Pancreas (tissue), 10 donors: ENCODE measurements at regions not wholly inside any gene's neighbourhood (a gene's known extent, or its start where the extent isn't known, plus 50 kb on each side); places are given as distances from the start of the nearest gene placed in this dataset.

Experiments used
- ATAC-seq, 4 donors: fragments of 200-7000 bp; cut with Tn5 transposase; one replicate each; pipeline versions ENCODE4 v1.8.0 to v1.9.1; 2020; ENCODE audit warnings: mild to moderate bottlenecking in 4 of 4, moderate library complexity in 4 of 4
- DNase-seq, 6 donors: peaks; one replicate each; pipeline ENCODE4 v3.0.0-alpha.2; 2020
- FAIRE-seq: peaks from 2 replicates; lab custom pipeline; 2012; peaks lifted over from hg19 to GRCh38; lab: Jason Lieb, UNC
- H3K27ac ChIP-seq, 4 donors: fragments of 200-600 bp; sonication (generic); 1 replicate in 3 of 4; 2 replicates in 1 of 4; pipeline versions ENCODE4 v1.5.0 to v1.8.0; 2020
- H3K27me3 ChIP-seq, 4 donors: fragments of 200-600 bp; one replicate each; pipeline ENCODE4 v1.8.0; 2021
- H3K36me3 ChIP-seq, 3 donors: fragments of 200-600 bp; sonication (generic) in 1 of 3; one replicate each; pipeline versions ENCODE4 v1.5.0 to v1.8.0; 2020 to 2021
- H3K4me1 ChIP-seq, 3 donors: fragments of 200-600 bp; one replicate each; pipeline ENCODE4 v1.8.0; 2021
- H3K4me3 ChIP-seq, 4 donors: fragments of 200-600 bp; sonication (generic) in 2 of 4; one replicate each; pipeline versions ENCODE4 v1.5.0 to v1.8.0; 2020 to 2021
- H3K9me3 ChIP-seq, 4 donors: fragments of 200-600 bp; one replicate each; pipeline ENCODE4 v1.8.0; 2021
- CTCF ChIP-seq, 4 donors: fragments of 200-600 bp; sonication (generic) in 3 of 4; IDR thresholded peaks; one replicate each; pipeline versions ENCODE4 v1.5.0 to v1.8.0; 2021; ENCODE audit warnings: antibody characterized with exemption in 4 of 4
- WGBS, 2 donors: extraction: QIAGEN DNeasy Blood & Tissue Kit; methylation state at CpG; one replicate each; pipeline ENCODE4 v1.1.7; 2013; 5-methylcytosine and 5-hydroxymethylcytosine counted together
- intact Hi-C, 3 donors: fragments of 100-400 bp; cut with DNase I; formaldehyde crosslinking; loops; one replicate each; pipeline versions ENCODE4 v1.11.1 to v1.14.2; 2022
- donor health status: healthy with polysubstance abuse.
- donor health status: DM: no; HTN: no; CAD: no; lungs with moderate emphysema.
- donor health status: DM: no; HTN: no; CAD: no.
- donor health status: control.
- donor health status: control.
- donor health status: Bipolar disorder and iron deficiency.
- donor health status: DM: yes; HTN: yes; CAD: no.
- donor health status: DM: no; HTN: no; CAD: no.
- donor health status: DM: no; HTN: no; CAD: no.
- donor health status: DM: yes; HTN: yes; CAD: no.

GRCh38 chr13:67353031-67353430 is 122.9 kb upstream of the PCDH9 start:
- H3K27ac ChIP-seq = no peak overlapping the region
- no peaks in the 10 kb centered on the region for H3K9me3 ChIP-seq
- ATAC-seq = no peak
- no peak for DNase-seq
- WGBS, 2 donors = 24 to 28% methylated on average over 1 of the region's 1 CpG
- FAIRE-seq = no peak
- H3K27me3 ChIP-seq = no peaks in the 10 kb centered on the region
- H3K4me3 ChIP-seq = no peak overlapping the region
- no peaks in the 10 kb centered on the region for H3K36me3 ChIP-seq
- H3K4me1 ChIP-seq = no peaks in the 10 kb centered on the region
- intact Hi-C loops = no loop called here
- no peak for TF ChIP-seq CTCF (IDR thresholded peaks at IDR 0.05)

- 82 to 87% methylated on average over 1 of the region's 1 CpG for WGBS, 2 donors
- DNase-seq (no peak), ATAC-seq (no peak), FAIRE-seq (no peak)
- Histone ChIP-seq H3K4me3 (no peak overlapping the region), H3K36me3 (no peaks in the 10 kb centered on the region), H3K4me1 (no peaks in the 10 kb centered on the region), H3K27ac (no peak overlapping the region), H3K27me3 (no peaks in the 10 kb centered on the region), H3K9me3 (no peaks in the 10 kb centered on the region)
- TF ChIP-seq CTCF (IDR thresholded peaks at IDR 0.05) = no peak
- intact Hi-C loops = no loop called here
Measured at GRCh38 chr13:67351909-67352308, 121.8 kb upstream of the PCDH9 start.

- Histone ChIP-seq H3K27me3 (no peaks in the 10 kb centered on the region), H3K9me3 (no peaks in the 10 kb centered on the region), H3K36me3 (no peaks in the 10 kb centered on the region), H3K4me3 (no peak overlapping the region), H3K27ac (no peak overlapping the region), H3K4me1 (no peaks in the 10 kb centered on the region)
- no peak for FAIRE-seq
- no peak for ATAC-seq
- TF ChIP-seq CTCF (IDR thresholded peaks at IDR 0.05) = no peak
- no peak for DNase-seq
- intact Hi-C loops = no loop called here
- 80 to 90% methylated on average over 1 of the region's 1 CpG for WGBS, 2 donors
Measured at GRCh38 chr13:67351114-67351513, 121.0 kb upstream of the PCDH9 start.

GRCh38 chr13:67343777-67344176 is 113.6 kb upstream of the PCDH9 start:
- FAIRE-seq (no peak), ATAC-seq (no peak), DNase-seq (no peak)
- H3K27me3 ChIP-seq = no peaks in the 10 kb centered on the region
- no peaks in the 10 kb centered on the region for H3K4me1 ChIP-seq
- H3K27ac ChIP-seq = no peak overlapping the region
- intact Hi-C loops = no loop called here
- no peaks in the 10 kb centered on the region for H3K36me3 ChIP-seq
- no peak overlapping the region for H3K4me3 ChIP-seq
- H3K9me3 ChIP-seq = no peaks in the 10 kb centered on the region
- 33 to 81% methylated on average over 1 of the region's 1 CpG for WGBS, 2 donors
- TF ChIP-seq CTCF (IDR thresholded peaks at IDR 0.05) = no peak

GRCh38 chr13:67341406-67341805 is 111.3 kb upstream of the PCDH9 start:
- ATAC-seq (no peak), FAIRE-seq (no peak)
- H3K9me3 ChIP-seq = no peaks in the 10 kb centered on the region

More at GRCh38 chr13:67341406-67341805, 111.3 kb upstream of the PCDH9 start:
- intact Hi-C loops = no loop called here
- no peak for TF ChIP-seq CTCF (IDR thresholded peaks at IDR 0.05)
- H3K27ac ChIP-seq = no peak overlapping the region
- DNase-seq = no peak
- H3K4me1 ChIP-seq = no peaks in the 10 kb centered on the region
- no peak overlapping the region for H3K4me3 ChIP-seq
- H3K27me3 ChIP-seq = no peaks in the 10 kb centered on the region
- WGBS, 2 donors = 65 to 70% methylated on average over 5 of the region's 5 CpGs
- no peaks in the 10 kb centered on the region for H3K36me3 ChIP-seq
